ENCODE measurements at regions not wholly inside any gene's neighbourhood (a gene's known extent, or its start where the extent isn't known, plus 50 kb on each side); places are given as distances from the start of the nearest gene placed in this dataset.

DNA sequence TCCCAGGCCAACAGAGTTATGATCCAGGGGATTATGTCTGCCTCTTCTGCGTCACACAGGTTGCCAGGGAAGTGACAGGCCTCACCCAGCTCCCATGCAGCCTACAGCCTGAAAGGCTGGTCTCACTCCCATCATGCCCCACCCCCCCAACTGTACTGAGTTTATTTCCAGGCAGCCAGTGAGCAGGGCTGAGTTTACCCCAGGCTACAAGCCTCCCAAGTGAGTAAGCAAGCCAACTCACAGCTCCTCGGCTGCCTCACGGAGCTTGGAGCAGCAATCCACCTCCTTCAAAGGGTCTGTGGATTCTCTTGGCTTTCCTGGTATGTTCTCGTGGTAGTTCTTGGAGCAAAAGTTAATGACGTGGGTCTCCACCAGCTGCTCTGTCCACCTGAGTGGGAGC is 1147.6 kb upstream of the ADGRL4 start:
- TF ChIP-seq, protein P1, sequence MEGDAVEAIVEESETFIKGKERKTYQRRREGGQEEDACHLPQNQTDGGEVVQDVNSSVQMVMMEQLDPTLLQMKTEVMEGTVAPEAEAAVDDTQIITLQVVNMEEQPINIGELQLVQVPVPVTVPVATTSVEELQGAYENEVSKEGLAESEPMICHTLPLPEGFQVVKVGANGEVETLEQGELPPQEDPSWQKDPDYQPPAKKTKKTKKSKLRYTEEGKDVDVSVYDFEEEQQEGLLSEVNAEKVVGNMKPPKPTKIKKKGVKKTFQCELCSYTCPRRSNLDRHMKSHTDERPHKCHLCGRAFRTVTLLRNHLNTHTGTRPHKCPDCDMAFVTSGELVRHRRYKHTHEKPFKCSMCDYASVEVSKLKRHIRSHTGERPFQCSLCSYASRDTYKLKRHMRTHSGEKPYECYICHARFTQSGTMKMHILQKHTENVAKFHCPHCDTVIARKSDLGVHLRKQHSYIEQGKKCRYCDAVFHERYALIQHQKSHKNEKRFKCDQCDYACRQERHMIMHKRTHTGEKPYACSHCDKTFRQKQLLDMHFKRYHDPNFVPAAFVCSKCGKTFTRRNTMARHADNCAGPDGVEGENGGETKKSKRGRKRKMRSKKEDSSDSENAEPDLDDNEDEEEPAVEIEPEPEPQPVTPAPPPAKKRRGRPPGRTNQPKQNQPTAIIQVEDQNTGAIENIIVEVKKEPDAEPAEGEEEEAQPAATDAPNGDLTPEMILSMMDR (IDR thresholded peaks at IDR 0.05) = no peak
- TF ChIP-seq SIN3A (IDR thresholded peaks at IDR 0.05; ENCODE audit: borderline replicate concordance, insufficient read depth, low read depth, low read length) = no peak
- TF ChIP-seq TCF7L2 (IDR thresholded peaks at IDR 0.05; ENCODE audit: low read depth, low read length) = no peak
- no peak for TF ChIP-seq POLR2AphosphoS5 (IDR thresholded peaks at IDR 0.05; ENCODE audit: low read depth, low read length)
- TF ChIP-seq, protein P2, sequence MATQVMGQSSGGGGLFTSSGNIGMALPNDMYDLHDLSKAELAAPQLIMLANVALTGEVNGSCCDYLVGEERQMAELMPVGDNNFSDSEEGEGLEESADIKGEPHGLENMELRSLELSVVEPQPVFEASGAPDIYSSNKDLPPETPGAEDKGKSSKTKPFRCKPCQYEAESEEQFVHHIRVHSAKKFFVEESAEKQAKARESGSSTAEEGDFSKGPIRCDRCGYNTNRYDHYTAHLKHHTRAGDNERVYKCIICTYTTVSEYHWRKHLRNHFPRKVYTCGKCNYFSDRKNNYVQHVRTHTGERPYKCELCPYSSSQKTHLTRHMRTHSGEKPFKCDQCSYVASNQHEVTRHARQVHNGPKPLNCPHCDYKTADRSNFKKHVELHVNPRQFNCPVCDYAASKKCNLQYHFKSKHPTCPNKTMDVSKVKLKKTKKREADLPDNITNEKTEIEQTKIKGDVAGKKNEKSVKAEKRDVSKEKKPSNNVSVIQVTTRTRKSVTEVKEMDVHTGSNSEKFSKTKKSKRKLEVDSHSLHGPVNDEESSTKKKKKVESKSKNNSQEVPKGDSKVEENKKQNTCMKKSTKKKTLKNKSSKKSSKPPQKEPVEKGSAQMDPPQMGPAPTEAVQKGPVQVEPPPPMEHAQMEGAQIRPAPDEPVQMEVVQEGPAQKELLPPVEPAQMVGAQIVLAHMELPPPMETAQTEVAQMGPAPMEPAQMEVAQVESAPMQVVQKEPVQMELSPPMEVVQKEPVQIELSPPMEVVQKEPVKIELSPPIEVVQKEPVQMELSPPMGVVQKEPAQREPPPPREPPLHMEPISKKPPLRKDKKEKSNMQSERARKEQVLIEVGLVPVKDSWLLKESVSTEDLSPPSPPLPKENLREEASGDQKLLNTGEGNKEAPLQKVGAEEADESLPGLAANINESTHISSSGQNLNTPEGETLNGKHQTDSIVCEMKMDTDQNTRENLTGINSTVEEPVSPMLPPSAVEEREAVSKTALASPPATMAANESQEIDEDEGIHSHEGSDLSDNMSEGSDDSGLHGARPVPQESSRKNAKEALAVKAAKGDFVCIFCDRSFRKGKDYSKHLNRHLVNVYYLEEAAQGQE (IDR thresholded peaks at IDR 0.05; ENCODE audit: insufficient read depth in 1 of 2, low read depth in 2 of 2, low read length in 1 of 2) = no peak

All from Panc1 (cell line).